Inflammatory macrophage (primary cell): ENCODE measurements at regions not wholly inside any gene's neighbourhood (a gene's known extent, or its start where the extent isn't known, plus 50 kb on each side); places are given as distances from the start of the nearest gene placed in this dataset.

Source experiments
- DNase-seq, 2 donors: peaks; one replicate each; pipeline ENCODE4 v3.0.0-alpha.2; 2020 to 2022

DNA sequence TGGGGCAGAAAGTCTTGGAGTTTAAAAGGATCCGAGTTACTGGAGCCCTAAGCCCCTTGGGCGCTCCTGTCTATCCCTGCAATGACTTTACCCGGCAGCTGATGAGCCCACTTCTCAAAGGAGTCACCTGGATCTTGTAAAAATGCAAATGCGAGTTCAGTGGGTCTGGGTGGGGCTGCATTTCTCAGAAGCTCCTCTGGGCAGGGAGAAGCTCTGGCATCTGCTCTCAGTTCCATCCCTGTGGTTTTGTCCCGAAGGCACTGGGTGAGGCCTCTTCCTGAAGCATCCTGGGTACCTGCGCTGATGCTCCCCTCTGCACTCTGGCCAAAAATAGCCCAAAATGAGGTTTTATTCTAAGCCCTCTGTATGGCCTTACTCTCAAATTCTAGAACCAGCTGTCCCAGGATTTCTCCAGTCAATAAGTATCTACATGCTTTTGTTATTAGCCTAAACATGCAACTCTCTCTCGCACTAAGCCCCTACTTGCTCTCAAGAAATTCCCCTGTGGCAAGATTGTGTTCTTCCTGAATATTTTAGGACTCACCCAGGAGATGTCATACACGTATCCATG is 167.8 kb upstream of the APCDD1 start:
- DNase-seq: no peak

DNA sequence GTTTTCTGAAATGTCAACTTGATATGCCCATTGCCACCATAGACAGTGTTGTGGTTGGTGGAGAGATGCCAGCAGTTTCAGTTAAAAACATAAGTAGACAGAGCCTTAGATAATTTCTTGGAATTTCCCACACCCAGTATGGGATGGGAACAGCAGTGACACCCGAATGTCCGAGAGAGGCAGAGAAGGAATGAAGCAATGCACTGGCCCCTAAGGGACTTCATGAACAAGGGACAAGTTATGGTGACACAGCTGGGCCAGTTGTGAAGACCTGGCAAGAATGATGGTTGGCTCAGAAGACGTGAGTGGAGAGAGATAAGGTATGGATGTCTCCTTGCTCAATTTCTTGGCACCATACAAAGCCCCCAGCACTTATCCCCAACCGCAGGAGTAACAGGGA is 165.2 kb upstream of the APCDD1 start:
- no peak for DNase-seq

DNA sequence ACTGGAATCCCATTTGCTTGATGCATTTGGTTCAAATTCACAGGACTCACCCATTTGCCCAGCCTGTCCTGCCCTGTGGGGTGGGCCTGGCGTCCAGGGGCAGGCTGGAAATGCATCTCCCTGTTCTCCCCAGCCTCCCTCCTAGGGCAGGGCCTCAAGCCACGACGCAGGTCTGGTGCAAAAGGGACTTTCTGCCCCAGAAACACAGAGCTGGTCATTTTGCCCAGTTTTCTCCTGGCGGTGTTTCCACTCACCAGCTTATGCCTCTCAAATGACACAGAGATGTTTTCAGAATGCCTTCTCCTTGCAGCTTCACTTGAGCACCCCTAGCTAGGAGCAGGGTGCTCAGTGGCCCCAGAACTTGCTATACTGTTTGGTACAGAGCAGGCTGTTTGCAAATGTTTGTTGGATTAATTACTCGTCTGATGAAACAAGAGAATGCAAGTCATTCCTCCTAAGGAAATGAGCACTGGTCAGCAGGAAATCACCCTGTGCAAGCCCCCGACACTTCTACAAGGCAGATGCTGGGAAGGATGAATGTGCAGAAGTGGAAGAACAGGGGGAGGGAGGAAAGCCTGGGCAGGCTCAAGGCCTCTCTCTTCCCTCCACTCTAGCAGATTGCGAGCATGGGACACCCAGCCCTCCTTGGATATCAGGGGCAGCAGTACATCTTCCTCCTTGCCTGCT is 164.3 kb upstream of the APCDD1 start:
- peak; percentile 16 to 57 for DNase-seq

DNA sequence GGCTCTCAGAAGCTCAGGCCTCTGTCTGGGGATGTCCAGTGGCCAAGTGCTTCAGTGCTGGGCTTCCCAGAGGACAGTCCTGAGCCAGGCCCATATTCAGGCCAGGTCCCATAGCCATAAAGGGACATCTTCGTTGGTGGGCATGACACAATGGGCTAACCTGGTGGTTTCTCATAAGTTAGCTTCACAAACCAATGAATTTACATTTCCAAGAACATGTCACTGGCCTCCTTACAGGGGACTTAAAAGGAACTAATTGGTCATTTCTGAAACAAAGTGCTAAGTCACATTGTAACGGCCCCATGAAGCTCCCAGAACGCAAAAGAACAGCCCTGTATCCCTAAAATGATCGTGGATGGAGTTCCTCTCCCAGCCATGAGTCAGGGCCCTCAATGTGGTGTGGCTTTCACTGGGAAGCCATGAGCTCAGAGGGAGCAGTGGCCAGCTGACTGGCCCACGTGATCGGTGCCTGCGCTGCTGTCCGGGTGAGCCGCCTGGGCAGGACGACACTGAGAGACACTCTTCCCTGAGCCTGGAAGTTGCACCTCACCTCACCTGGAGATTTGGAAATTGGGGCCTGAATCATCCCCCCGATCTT is 163.7 kb upstream of the APCDD1 start:
- DNase-seq: peak; percentile 36 to 64

DNA sequence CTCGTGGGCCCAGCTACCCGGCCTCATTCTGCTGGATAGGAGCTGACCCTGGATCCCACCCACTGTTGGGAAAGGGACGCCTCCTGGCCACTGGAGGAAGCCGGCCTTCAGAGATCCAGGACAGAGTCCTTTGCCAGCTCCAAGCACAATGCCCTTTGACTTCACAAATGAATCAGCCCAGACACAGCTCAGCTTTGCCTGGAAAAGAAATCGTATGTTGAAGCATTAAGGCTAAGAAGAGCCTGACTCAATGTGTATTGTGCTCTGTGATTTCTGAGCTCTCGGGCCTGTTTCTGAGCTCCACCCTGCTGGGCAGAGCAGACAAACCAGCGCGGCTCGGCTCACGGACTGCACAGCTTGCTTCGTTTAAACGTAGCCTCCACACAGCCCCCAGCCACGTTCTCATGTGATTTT is 162.9 kb upstream of the APCDD1 start:
- no peak for DNase-seq

DNA sequence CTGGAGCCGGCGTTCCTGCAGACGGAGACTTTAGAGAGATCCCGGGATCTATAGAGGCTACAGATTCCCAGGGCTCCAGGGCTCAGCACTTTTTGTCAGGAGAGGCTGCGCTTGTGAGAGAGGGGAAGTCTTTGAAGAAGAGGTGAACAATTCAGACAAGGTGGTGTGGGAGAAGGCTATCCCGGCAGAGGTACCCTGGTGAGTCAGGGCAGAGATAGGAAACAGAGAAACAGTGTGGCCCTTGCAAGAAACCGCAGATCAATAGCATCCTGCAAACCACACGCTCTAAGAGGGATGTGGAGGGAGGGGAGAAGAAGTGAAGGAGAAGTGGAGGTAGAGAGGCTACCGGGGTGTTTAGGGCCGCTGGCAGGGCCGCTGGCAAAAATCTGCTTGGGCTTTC is 160.5 kb upstream of the APCDD1 start:
- no peak for DNase-seq

DNA sequence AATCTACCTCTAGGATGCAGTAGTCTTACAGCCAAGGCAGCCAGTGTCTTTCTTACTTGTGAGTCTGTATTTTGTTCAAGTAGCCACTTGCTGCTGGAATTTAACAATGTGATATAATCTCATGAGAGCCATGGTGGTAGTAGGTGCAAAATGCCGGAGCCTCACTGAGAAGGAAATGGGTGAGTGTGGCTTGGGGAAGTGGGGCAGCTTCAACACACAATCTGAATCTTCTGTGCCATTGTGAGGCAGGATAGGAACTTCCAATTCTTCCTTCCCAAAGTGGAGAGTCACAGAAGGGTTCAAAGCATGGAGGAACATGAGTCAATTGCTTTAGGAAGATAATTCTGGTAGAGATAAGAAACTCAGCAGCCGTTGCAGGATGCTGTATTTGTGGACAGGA is 158.7 kb upstream of the APCDD1 start:
- DNase-seq: no peak

DNA sequence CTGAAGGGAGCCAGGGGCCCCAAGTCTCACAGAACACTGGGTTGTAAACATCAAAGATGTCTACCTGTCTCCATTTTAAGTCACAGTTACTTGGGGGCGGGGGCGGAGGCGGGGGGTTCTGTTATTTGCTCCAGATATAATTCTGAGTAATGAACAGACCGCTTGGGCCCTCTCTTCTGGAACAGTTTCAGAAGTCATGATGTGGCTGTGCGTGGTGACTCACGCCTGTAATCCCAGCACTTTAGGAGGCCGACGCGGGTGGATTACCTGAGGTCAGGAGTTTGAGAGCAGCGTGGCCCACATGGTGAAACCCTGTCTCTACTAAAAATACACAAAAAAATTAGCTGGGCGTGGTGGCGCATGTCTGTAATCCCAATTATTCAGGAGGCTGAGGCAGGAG is 157.9 kb upstream of the APCDD1 start:
- no peak for DNase-seq

DNA sequence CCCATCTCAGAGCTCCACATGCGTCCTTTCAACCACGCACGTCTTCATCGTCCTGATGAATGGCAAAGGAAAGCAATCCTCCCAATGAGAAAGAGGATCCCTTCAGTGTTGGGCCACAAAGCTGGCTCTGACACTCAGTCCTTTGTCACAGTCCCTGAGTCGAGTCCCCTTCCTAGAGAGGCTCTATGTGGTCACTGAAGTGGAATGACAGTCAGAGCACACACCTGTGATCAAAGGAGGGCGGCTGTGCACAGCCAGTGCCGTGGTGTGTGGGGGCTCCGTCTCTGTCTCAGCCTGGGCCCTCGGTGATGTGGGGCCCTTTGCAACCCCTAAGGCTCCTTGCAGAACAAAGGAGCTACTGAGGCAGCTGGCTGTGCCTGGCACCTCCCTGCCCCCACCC is 157.3 kb upstream of the APCDD1 start:
- DNase-seq: no peak

DNA sequence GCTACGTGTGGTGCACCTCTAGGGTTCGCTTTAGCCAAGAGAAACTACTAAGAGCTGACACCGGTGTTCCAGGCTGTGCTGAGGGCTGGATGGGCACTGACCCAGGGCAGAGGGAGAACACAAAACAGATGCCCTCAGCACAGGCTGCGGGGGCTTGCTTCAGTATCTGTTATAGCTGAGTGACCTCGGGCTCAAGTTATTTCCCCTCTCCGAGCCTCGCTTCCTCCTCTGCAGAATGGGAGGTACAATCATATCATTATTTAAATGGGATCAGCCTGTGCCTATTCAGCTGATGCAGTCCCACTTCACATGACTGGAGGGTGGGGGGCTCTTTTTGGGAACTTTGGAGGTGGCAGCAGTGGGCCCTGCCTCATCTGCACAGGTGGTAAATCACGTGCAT is 156.1 kb upstream of the APCDD1 start:
- DNase-seq: peak; percentile 40 to 58

DNA sequence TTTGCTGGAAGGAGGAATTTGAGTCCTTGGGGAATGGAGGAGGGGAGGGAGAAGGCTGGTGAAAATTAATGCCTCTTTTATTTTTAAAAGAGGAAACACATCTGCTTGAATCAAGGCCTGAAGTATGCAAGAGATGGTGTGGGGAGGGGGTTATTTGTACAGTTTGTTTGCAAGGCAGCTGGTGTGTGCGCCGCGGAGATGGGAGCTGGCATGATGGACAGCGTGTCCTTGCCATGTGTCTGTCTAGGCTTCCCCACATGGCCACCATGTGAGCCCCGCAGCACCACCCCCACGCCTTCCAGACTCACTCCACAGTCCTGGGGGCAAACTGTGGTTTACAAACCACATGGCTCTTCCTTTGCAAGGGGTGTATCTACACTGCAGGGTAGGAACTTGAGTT is 154.8 kb upstream of the APCDD1 start:
- peak in 1 of 2 donors; percentile 29 for DNase-seq

DNA sequence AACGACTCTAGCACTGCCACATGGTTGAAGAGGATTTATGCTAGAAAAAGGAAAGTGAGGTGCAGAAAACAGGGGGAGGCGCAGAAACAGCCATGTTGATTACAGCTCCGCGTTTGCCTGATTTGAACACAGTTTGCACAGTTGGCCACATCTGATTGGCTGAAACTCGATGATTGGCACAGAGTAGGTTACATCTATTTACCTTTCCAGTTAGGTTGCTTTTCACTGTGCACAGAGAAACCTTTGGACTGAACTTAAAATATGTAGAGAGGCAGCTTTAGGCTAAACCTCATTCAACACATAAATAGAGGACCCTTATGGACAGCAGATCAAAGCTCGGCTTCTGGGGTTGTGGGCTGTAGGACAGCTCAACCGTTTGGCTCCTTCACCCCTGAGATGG is 153.7 kb upstream of the APCDD1 start:
- no peak for DNase-seq

DNA sequence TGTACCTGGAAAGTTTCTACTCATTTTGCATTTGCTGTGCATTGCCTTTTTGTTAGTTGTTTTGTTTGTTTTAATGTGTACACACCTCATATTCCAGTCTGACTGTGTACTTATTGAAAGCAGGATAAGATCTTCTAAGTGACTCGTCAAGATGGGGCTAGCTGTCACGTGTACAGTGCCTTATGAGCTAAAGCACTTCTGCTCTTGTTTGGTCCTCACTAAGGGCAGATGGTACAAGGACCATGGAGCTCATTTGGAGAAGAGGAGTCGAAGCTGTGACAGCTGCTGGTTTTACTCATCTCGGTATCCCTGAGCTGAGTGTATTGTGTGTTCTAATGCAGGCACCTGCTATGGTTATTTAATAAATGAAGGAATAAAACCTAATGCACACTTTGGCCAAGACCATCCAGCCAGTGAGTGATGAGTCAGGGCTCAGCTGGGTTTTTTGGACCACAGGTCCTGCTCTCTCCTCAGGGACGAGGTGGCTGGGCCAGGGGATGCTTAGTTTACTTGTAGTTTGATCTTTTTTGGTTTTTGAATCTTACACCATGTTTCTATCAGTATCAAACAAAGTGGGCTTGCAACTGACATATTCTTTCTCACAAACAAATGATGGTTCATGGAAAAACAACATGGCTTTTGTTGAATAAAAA is 152.5 kb upstream of the APCDD1 start:
- DNase-seq: no peak

DNA sequence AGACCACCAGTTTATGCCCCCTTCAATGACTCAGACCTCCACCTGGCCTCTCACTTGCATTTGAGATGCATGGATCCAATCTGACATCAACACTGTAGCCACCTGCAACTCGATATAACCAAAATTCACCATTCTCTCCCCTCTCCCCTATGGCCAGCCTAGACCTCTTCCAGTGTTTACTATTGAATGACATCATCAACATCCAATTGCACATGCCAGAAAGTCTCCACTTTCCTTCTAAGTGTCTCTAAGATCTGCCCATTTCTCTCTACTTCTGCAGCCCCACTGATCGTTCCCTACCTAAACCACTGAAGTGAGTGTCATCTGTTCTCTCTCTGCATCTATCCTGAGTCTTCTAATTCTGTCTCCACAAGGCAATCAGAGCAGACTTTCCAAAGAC is 151.3 kb upstream of the APCDD1 start:
- no peak for DNase-seq

DNA sequence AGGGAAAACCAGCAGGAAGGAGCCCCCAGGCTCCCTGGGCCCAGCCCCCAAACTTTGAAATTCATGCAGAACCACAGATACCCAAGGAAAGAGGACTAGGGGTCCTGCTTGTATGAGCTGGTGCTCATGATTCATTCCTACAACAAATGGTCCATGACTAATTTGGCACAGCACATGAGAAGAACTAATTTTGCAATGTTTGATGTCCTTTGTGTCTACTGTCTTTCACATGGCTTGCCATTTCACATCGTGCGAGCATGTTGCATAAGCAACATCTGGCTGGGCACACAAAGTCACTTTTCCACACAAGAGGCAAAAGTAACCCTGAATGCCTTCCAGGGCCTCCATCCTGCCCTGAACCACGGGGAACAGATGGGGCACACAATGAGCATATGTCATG is 149.6 kb upstream of the APCDD1 start:
- DNase-seq: peak; percentile 90

DNA sequence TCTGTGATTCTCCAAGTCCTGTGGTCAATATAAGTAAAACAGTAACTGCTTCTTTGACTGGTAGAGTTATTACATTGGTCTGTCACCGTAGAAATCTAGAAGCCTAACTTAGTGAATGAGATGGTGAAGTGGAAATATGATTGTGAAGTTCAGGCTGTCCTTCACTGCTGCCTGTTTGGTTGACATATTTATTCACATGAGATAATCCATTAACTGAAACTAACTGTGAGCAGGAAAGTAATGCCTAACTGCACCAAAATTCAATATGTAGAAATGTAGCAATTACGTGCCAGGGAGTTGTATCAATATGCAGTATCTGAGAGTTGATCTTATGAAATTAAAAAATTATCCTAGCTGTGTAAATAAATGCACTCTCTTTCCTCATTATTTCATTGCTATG is 147.7 kb upstream of the APCDD1 start:
- no peak for DNase-seq

DNA sequence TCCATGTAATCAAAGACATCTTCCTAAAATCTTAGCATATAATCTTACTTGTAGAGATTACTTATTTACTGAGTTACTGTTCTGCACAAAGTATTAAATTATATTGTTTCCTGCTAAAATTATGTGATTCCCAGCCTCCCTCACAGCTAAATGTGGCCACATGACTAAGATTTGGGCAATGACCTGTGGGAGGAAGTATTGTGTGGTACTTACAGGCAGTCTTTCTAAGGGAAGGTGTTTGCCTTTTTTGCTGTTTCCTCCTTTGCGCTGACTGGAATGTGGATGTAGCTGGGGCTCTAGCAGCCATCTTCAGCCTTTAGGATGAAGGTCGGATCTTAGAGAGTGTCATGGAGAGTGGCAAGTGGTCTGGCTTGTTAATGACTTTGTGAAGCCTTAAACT is 146.3 kb upstream of the APCDD1 start:
- DNase-seq: peak; percentile 52 to 64

DNA sequence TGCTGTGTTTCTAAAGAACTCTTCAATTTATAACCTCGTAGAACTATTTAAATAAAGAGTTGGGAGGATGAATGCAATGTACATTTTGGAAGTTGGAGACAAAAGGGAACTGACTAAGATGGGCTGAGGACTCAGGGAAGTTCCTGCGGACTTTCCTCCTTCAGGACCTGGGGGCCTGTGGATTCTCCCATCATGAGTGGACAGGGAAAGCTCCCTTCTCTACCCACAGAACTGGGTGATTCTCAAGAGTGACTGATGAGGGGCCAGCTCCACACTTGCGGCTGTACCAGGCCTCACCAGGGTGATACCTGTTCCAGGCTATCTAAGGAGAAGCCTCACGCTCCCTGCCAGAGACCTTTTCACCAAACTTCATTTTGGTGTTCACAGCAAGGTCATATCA is 143.8 kb upstream of the APCDD1 start:
- no peak for DNase-seq

DNA sequence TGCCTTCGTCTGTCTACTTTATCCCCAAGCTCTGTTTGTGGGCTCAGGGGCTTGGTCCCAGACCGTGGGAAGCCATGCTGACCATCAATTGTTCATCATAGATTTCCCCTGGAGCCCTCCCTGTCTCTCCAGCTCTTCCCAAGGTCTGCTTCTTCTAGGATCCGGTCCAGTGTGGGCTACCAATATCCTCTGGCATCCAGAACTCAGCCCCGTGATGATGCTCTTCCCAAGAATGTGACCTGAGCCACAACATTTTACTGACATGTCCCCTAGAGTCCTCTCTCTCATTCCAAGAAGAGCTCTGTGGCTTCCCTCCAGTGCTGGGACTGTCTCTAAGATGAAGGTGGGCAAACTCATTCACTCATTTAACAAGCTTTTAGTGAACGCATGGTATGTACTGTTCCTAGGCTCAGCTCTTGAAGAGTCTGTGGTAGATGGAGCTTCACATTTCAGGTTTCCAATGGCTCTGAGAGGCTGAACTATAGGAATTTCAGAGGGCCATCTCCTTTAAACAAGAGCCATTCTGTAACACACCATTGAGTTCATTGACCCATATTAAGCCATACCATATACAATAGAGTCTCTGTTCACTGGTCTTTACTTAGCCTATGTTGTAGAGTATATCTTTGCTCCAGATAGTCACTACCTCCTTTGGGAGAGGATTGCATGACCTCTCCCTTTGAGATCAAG is 142.0 kb upstream of the APCDD1 start:
- DNase-seq: no peak

DNA sequence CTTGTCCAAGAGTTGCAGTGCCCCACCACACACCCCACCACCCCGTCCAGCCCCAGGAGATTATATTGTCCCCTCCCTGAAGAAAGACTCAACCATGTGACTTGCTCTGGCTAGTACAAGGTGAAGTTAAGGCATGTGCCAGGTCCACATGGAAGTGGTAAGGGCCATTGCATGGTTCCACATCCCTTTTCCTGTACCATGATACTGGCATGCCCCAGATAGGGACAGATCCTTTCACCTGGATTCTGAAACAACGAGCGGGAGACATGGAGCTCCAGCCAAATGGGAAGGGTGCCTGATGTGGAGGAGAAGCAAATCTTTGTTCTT is 141.5 kb upstream of the APCDD1 start:
- DNase-seq: no peak

DNA sequence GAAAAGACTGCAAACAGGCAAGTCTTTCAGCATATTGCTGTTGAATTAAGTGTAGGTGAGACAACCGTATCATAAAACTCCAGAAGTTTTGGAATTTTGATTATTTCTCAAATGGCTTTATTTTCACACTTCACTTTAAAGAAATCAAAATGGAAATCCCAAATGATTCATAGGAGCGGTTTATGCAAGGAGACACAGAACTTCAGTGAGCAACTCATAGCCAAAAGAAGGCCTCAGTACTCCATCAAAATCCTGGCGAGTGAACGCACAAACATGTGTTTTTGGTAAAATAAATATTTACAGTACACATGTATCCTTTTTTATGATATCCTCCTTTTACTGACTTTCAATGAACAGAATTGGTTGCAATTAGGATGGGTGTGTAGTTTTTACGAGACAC is 140.4 kb upstream of the APCDD1 start:
- DNase-seq: no peak

DNA sequence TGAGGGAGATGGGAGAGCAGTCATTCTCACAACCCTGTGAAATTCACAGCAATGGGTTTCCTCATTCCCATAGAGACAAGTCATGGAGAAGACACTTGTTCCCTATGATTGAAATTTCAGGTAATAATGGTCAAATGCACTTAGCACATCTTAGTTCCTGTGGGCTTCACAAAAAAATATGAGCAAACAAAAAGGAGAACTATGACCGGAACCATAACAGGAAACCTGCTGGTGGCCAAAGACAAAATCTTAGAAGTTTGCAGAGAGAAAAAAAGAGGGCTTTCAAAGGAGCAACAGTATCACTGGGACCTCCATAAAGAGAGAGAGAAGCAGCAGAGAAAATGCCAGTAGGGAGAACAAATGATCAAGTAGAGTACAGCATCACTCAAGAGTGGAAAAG is 138.9 kb upstream of the APCDD1 start:
- peak; percentile 31 to 57 for DNase-seq

DNA sequence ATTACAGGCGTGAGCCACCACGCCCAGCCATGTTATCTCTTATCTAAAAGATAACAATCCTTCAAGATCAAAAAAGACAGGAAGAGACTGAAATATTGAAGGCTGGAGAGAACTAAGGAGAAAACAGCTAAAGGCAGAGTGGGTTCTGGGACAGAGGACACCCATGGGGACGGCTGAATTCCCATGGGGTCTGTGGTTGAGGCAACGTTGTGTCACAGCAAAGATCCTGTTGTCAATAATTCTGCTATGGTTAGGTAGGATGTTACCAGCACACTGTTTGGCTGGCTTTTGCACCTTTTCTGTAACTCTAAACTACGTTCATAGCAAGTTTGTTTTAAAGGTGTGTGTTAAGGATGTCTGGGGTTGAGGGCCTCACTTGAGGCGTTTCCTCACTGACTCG is 137.7 kb upstream of the APCDD1 start:
- DNase-seq: no peak
